DND-41 (cell line): ENCODE measurements at regions not wholly inside any gene's neighbourhood (a gene's known extent, or its start where the extent isn't known, plus 50 kb on each side); places are given as distances from the start of the nearest gene placed in this dataset.

Experiments
- ATAC-seq: fragments of 200-7000 bp; cut with Tn5 transposase; 3 replicates; pipeline ENCODE4 v1.9.1; 2021; ENCODE audit warnings: low read depth; ENCODE audit not compliant: insufficient read depth
- DNase-seq: peaks from one replicate; pipeline ENCODE4 v3.0.0-alpha.2; 2020
- H2AFZ ChIP-seq: 2 replicates; pipeline ENCODE4 v1.6.0; 2012; ENCODE audit warnings: low read depth, low read length
- H3K27ac ChIP-seq: 2 replicates; pipeline ENCODE4 v1.5.1; 2012; ENCODE audit warnings: low read length, inconsistent platforms
- H3K27me3 ChIP-seq: fragments of 200-600 bp; sonication (generic); 2 replicates; pipeline ENCODE4 v1.6.0; 2012; ENCODE audit warnings: low read length, mild to moderate bottlenecking, inconsistent platforms; ENCODE audit not compliant: insufficient read depth, poor library complexity
- H3K36me3 ChIP-seq: 2 replicates; pipeline ENCODE4 v1.5.1; 2012; ENCODE audit warnings: low read length, inconsistent platforms; ENCODE audit not compliant: insufficient read depth
- H3K4me1 ChIP-seq: 2 replicates; pipeline ENCODE4 v1.5.1; 2012; ENCODE audit warnings: mild to moderate bottlenecking, low read length; ENCODE audit not compliant: insufficient read depth
- H3K4me2 ChIP-seq: 2 replicates; pipeline ENCODE4 v1.6.0; 2012; ENCODE audit warnings: mild to moderate bottlenecking, moderate library complexity, low read length, inconsistent platforms; ENCODE audit not compliant: insufficient read depth
- H3K4me3 ChIP-seq, 2 experiments: fragments of 200-600 bp in 1 of 2; shearing (Covaris generic) in 1 of 2; 2 replicates each; pipeline ENCODE4 v1.5.1; 2012 to 2016; ENCODE audit warnings: inconsistent platforms in 2 of 2, low read length in 2 of 2, mild to moderate bottlenecking in 2 of 2, low read depth in 1 of 2, moderate library complexity in 1 of 2
- H3K79me2 ChIP-seq: 2 replicates; pipeline ENCODE4 v1.6.0; 2012; ENCODE audit warnings: low read length, inconsistent platforms; ENCODE audit not compliant: insufficient read depth
- H3K9ac ChIP-seq: 2 replicates; pipeline ENCODE4 v1.6.0; 2012; ENCODE audit warnings: low read depth, mild to moderate bottlenecking, inconsistent platforms, low read length, moderate library complexity
- H3K9me3 ChIP-seq: 2 replicates; pipeline ENCODE4 v1.5.1; 2012; ENCODE audit warnings: low read length, moderate library complexity, mild to moderate bottlenecking, inconsistent platforms; ENCODE audit not compliant: insufficient read depth, severe bottlenecking
- H4K20me1 ChIP-seq: 2 replicates; pipeline ENCODE4 v1.6.0; 2012; ENCODE audit warnings: low read length; ENCODE audit not compliant: insufficient read depth
- CTCF ChIP-seq: IDR thresholded peaks from 2 replicates; pipeline ENCODE4 v1.5.1; 2012; ENCODE audit warnings: borderline replicate concordance, low read length, moderate library complexity, mild to moderate bottlenecking; ENCODE audit not compliant: poor library complexity, severe bottlenecking; ENCODE audit errors: extremely low read depth
- EZH2 ChIP-seq: IDR thresholded peaks from 3 replicates; pipeline ENCODE4 v1.6.1; 2012; ENCODE audit warnings: borderline replicate concordance, low read depth, mild to moderate bottlenecking, moderate library complexity, low read length, inconsistent platforms; ENCODE audit not compliant: severe bottlenecking

- Histone ChIP-seq H3K27me3 (no peaks in the 10 kb centered on the region), H3K79me2 (no peaks in the 10 kb centered on the region), H3K9ac (no peak overlapping the region), H3K9me3 (no peaks in the 10 kb centered on the region), H3K36me3 (no peaks in the 10 kb centered on the region), H3K4me2 (no peak overlapping the region), H3K27ac (no peak overlapping the region), H2AFZ (no peak overlapping the region), H3K4me1 (no peaks in the 10 kb centered on the region), H4K20me1 (no peaks in the 10 kb centered on the region), H3K4me3 (no peak overlapping the region)
- DNase-seq (no peak), ATAC-seq (no peak)
- TF ChIP-seq EZH2 (no peak), CTCF (no peak)
These were observed 85.1 kb upstream of the FRMD4A start for GRCh38 chr10:14415676-14416307.

- no peaks in the 10 kb centered on the region for H3K9me3 ChIP-seq
- DNase-seq (no peak), ATAC-seq (no peak)
- H3K4me2 ChIP-seq: no peak overlapping the region
- no peaks in the 10 kb centered on the region for H3K79me2 ChIP-seq
- H3K27me3 ChIP-seq: no peaks in the 10 kb centered on the region
- H3K36me3 ChIP-seq: no peaks in the 10 kb centered on the region
- H3K27ac ChIP-seq: no peak overlapping the region
- H3K4me3 ChIP-seq: no peak overlapping the region
- no peak overlapping the region for H2AFZ ChIP-seq
- TF ChIP-seq EZH2 (no peak), CTCF (no peak)
- no peak overlapping the region for H3K9ac ChIP-seq
- no peaks in the 10 kb centered on the region for H3K4me1 ChIP-seq
- no peaks in the 10 kb centered on the region for H4K20me1 ChIP-seq
These were observed 84.2 kb upstream of the FRMD4A start for GRCh38 chr10:14414901-14415300.

GRCh38 chr10:14413523-14413922, 82.8 kb upstream of the FRMD4A start:
- Histone ChIP-seq H3K79me2 (no peaks in the 10 kb centered on the region), H3K9me3 (no peaks in the 10 kb centered on the region), H3K4me3 (no peak overlapping the region), H3K4me2 (no peak overlapping the region), H4K20me1 (no peaks in the 10 kb centered on the region), H3K27ac (no peak overlapping the region), H3K4me1 (no peaks in the 10 kb centered on the region), H3K9ac (no peak overlapping the region), H2AFZ (no peak overlapping the region), H3K36me3 (no peaks in the 10 kb centered on the region), H3K27me3 (no peaks in the 10 kb centered on the region)
- DNase-seq (no peak), ATAC-seq (no peak)
- TF ChIP-seq EZH2: no peak

- H3K27ac ChIP-seq: no peak overlapping the region
- no peaks in the 10 kb centered on the region for H4K20me1 ChIP-seq
- no peak overlapping the region for H3K4me3 ChIP-seq
- H3K9ac ChIP-seq: no peak overlapping the region
- DNase-seq (no peak), ATAC-seq (no peak)
- H3K79me2 ChIP-seq: no peaks in the 10 kb centered on the region
- no peaks in the 10 kb centered on the region for H3K9me3 ChIP-seq
- H3K4me2 ChIP-seq: no peak overlapping the region
- H3K27me3 ChIP-seq: no peaks in the 10 kb centered on the region
- no peaks in the 10 kb centered on the region for H3K36me3 ChIP-seq
- no peaks in the 10 kb centered on the region for H3K4me1 ChIP-seq
- H2AFZ ChIP-seq: no peak overlapping the region
- TF ChIP-seq CTCF (no peak), EZH2 (no peak)
These were observed 81.9 kb upstream of the FRMD4A start for GRCh38 chr10:14412624-14413023.
